Testis (tissue), 2 donors: ENCODE measurements at regions not wholly inside any gene's neighbourhood (a gene's known extent, or its start where the extent isn't known, plus 50 kb on each side); places are given as distances from the start of the nearest gene placed in this dataset.

Experiments used
- DNase-seq: peaks from one replicate; pipeline ENCODE4 v3.0.0-alpha.2; 2019
- H3K27ac ChIP-seq, 2 donors: fragments of 200-600 bp; sonication (generic); one replicate each; pipeline ENCODE4 v1.5.1; 2019
- H3K27me3 ChIP-seq: fragments of 200-600 bp; sonication (generic); one replicate; pipeline ENCODE4 v1.5.1; 2019
- H3K36me3 ChIP-seq: fragments of 200-600 bp; sonication (generic); one replicate; pipeline ENCODE4 v1.5.1; 2017; ENCODE audit warnings: low read depth; ENCODE audit errors: missing control alignments
- H3K4me1 ChIP-seq: fragments of 200-600 bp; sonication (generic); one replicate; pipeline ENCODE4 v1.5.1; 2019
- H3K4me3 ChIP-seq, 2 donors: fragments of 200-600 bp; sonication (generic); one replicate each; pipeline ENCODE4 v1.5.1; 2017 to 2019
- H3K9me3 ChIP-seq: fragments of 200-600 bp; sonication (generic); one replicate; pipeline ENCODE4 v1.5.1; 2017
- CTCF ChIP-seq, 3 experiments: fragments of 450-650 bp in 2 of 3; fragments of 200-600 bp in 1 of 3; sonication (generic) in 1 of 3; IDR thresholded peaks; one replicate each; pipeline ENCODE4 v1.5.1; 2016 to 2019; ENCODE audit warnings: antibody characterized with exemption in 3 of 3, mild to moderate bottlenecking in 2 of 3, moderate library complexity in 1 of 3
- POLR2A ChIP-seq: fragments of 450-650 bp; IDR thresholded peaks from one replicate; pipeline ENCODE4 v1.6.1; 2017; ENCODE audit warnings: antibody characterized with exemption, mild to moderate bottlenecking, moderate library complexity
- WGBS, 2 donors: methylation state at CpG; one replicate each; pipeline ENCODE4 v1.1.5; 2018; 5-methylcytosine and 5-hydroxymethylcytosine counted together
- intact Hi-C: fragments of 100-400 bp; cut with DNase I; formaldehyde crosslinking; loops from one replicate; pipeline ENCODE4 v1.15.1; 2023; ENCODE audit warnings: low total_unique reads

GRCh38 chr1:30491831-30492230 is 231.6 kb downstream of the MATN1 start:
- H3K9me3 ChIP-seq, result no peaks in the 10 kb centered on the region
- no peaks in the 10 kb centered on the region for H3K36me3 ChIP-seq
- H3K4me3 ChIP-seq, result no peak overlapping the region
- WGBS, 2 donors, result 65 to 83% methylated on average over 2 to 4 of the region's 4 CpGs
- no peak for DNase-seq
- TF ChIP-seq POLR2A (no peak), CTCF (IDR thresholded peaks at IDR 0.05) (no peak)
- H3K27me3 ChIP-seq, result no peaks in the 10 kb centered on the region
- no peak overlapping the region for H3K27ac ChIP-seq
- intact Hi-C loops, result no loop called here
- no peaks in the 10 kb centered on the region for H3K4me1 ChIP-seq

GRCh38 chr1:30490554-30491053 is 232.8 kb downstream of the MATN1 start:
- Histone ChIP-seq H3K27me3 (no peaks in the 10 kb centered on the region), H3K4me1 (no peaks in the 10 kb centered on the region), H3K9me3 (no peaks in the 10 kb centered on the region), H3K36me3 (no peaks in the 10 kb centered on the region), H3K27ac (no peak overlapping the region), H3K4me3 (no peak overlapping the region)
- TF ChIP-seq POLR2A (no peak), CTCF (IDR thresholded peaks at IDR 0.05) (no peak)
- WGBS, 2 donors, result 79 to 93% methylated on average over 2 to 3 of the region's 3 CpGs
- no peak for DNase-seq
- intact Hi-C loops, result no loop called here

- Histone ChIP-seq H3K36me3 (no peaks in the 10 kb centered on the region), H3K27me3 (no peaks in the 10 kb centered on the region), H3K4me1 (no peaks in the 10 kb centered on the region), H3K4me3 (no peak overlapping the region), H3K27ac (no peak overlapping the region), H3K9me3 (no peaks in the 10 kb centered on the region)
- 72 to 84% methylated on average over 3 of the region's 3 CpGs for WGBS, 2 donors
- DNase-seq, result no peak
- intact Hi-C loops, result no loop called here
- no peak for TF ChIP-seq POLR2A
- TF ChIP-seq CTCF (IDR thresholded peaks at IDR 0.05), result no peak
These were observed 233.5 kb downstream of the MATN1 start for GRCh38 chr1:30489737-30490389.

- Histone ChIP-seq H3K4me3 (no peak overlapping the region), H3K9me3 (no peaks in the 10 kb centered on the region), H3K36me3 (no peaks in the 10 kb centered on the region), H3K27ac (no peak overlapping the region), H3K4me1 (no peaks in the 10 kb centered on the region), H3K27me3 (no peaks in the 10 kb centered on the region)
- no peak for DNase-seq
- intact Hi-C loops, result no loop called here
- TF ChIP-seq CTCF (IDR thresholded peaks at IDR 0.05), result no peak
These were observed 235.0 kb downstream of the MATN1 start for GRCh38 chr1:30488324-30488913.

- no peak for DNase-seq
- no peak for TF ChIP-seq CTCF (IDR thresholded peaks at IDR 0.05)
- no peak for TF ChIP-seq POLR2A
- intact Hi-C loops, result no loop called here
- H3K27me3 ChIP-seq, result no peaks in the 10 kb centered on the region
- no peak overlapping the region for H3K4me3 ChIP-seq
- H3K4me1 ChIP-seq, result no peaks in the 10 kb centered on the region
- H3K36me3 ChIP-seq, result no peaks in the 10 kb centered on the region
- H3K27ac ChIP-seq, result no peak overlapping the region
- no peaks in the 10 kb centered on the region for H3K9me3 ChIP-seq
- 39 to 56% methylated on average over 4 of the region's 4 CpGs for WGBS, 2 donors
These were observed 236.3 kb downstream of the MATN1 start for GRCh38 chr1:30487042-30487441.
